GM12891 (cell line): ENCODE measurements at regions not wholly inside any gene's neighbourhood (a gene's known extent, or its start where the extent isn't known, plus 50 kb on each side); places are given as distances from the start of the nearest gene placed in this dataset.

Experiments
- PAX5 ChIP-seq: IDR thresholded peaks from 2 replicates; pipeline ENCODE4 v1.6.1; 2011; ENCODE audit warnings: low read length, moderate library complexity, mild to moderate bottlenecking; ENCODE audit not compliant: insufficient read depth, severe bottlenecking
- POLR2A ChIP-seq: IDR thresholded peaks from 2 replicates; pipeline ENCODE4 v1.6.1; 2011; ENCODE audit warnings: low read depth, low read length, control low read depth
- POLR2AphosphoS5 ChIP-seq: IDR thresholded peaks from 2 replicates; pipeline ENCODE4 v1.6.1; 2011; ENCODE audit warnings: low read depth, low read length, control low read depth

DNA sequence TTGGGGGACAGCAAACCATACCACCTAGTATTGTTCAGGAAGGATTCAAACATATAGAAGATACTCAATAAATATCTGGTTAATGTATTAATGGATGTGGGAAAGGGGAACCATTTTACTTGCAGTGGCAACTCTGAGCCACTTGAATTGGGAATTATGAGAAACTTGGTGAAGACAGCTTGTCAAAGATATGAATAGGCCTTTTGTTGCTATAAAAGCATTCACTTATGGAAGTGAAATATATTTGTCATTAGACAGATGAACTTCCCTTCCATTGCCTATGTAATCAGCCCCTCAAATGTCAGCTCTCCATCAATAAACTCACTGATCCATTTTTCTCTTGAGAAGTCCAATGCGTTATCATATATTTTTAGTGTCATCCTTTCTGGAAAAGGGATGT is 56.1 kb downstream of the GPR85 start:
- no peak for TF ChIP-seq POLR2AphosphoS5
- TF ChIP-seq POLR2A: no peak
- no peak for TF ChIP-seq PAX5
